Kidney epithelial cell (primary cell): ENCODE measurements at regions not wholly inside any gene's neighbourhood (a gene's known extent, or its start where the extent isn't known, plus 50 kb on each side); places are given as distances from the start of the nearest gene placed in this dataset.

Experiments used
- DNase-seq: peaks from one replicate; pipeline ENCODE4 v3.0.0-alpha.2; 2010; ENCODE audit warnings: low read depth
- H3K27me3 ChIP-seq: 2 replicates; pipeline ENCODE4 v1.6.0; 2011; ENCODE audit warnings: low read length; ENCODE audit not compliant: control insufficient read depth, insufficient read depth
- H3K36me3 ChIP-seq: 2 replicates; pipeline ENCODE4 v1.5.1; 2011; ENCODE audit warnings: low read length; ENCODE audit not compliant: control insufficient read depth, insufficient read depth
- H3K4me3 ChIP-seq: 2 replicates; pipeline ENCODE4 v1.5.1; 2011; ENCODE audit warnings: low read depth, mild to moderate bottlenecking, control low read depth, low read length
- CTCF ChIP-seq: IDR thresholded peaks from 2 replicates; pipeline ENCODE4 v1.5.1; 2011; ENCODE audit warnings: mild to moderate bottlenecking, moderate library complexity, low read length, control low read depth, inconsistent platforms; ENCODE audit not compliant: insufficient read depth, poor library complexity, severe bottlenecking

GRCh38 chr2:184205048-184205596 is 393.2 kb upstream of the ZNF804A start:
- Histone ChIP-seq H3K4me3 (no peak overlapping the region), H3K27me3 (no peaks in the 10 kb centered on the region), H3K36me3 (no peaks in the 10 kb centered on the region)
- no peak for TF ChIP-seq CTCF
- DNase-seq = no peak

GRCh38 chr2:184206045-184206444 is 392.3 kb upstream of the ZNF804A start:
- TF ChIP-seq CTCF = no peak
- H3K36me3 ChIP-seq = no peaks in the 10 kb centered on the region
- DNase-seq = no peak
- no peaks in the 10 kb centered on the region for H3K27me3 ChIP-seq
- no peak overlapping the region for H3K4me3 ChIP-seq

GRCh38 chr2:184210329-184210728 is 388.0 kb upstream of the ZNF804A start:
- H3K4me3 ChIP-seq = no peak overlapping the region
- no peaks in the 10 kb centered on the region for H3K36me3 ChIP-seq
- TF ChIP-seq CTCF = no peak
- H3K27me3 ChIP-seq = no peaks in the 10 kb centered on the region
- no peak for DNase-seq

- no peak for TF ChIP-seq CTCF
- DNase-seq = no peak
- no peaks in the 10 kb centered on the region for H3K27me3 ChIP-seq
- H3K36me3 ChIP-seq = no peaks in the 10 kb centered on the region
- no peak overlapping the region for H3K4me3 ChIP-seq
These were observed 382.6 kb upstream of the ZNF804A start for GRCh38 chr2:184215745-184216144.

GRCh38 chr2:184256611-184257010 is 341.7 kb upstream of the ZNF804A start:
- DNase-seq = no peak
- Histone ChIP-seq H3K36me3 (no peaks in the 10 kb centered on the region), H3K27me3 (no peaks in the 10 kb centered on the region), H3K4me3 (no peak overlapping the region)
- no peak for TF ChIP-seq CTCF

GRCh38 chr2:184261331-184261730 is 337.0 kb upstream of the ZNF804A start:
- Histone ChIP-seq H3K4me3 (no peak overlapping the region), H3K36me3 (no peaks in the 10 kb centered on the region), H3K27me3 (no peaks in the 10 kb centered on the region)
- DNase-seq = no peak
- no peak for TF ChIP-seq CTCF
